HL-60 (cell line): ENCODE measurements at regions not wholly inside any gene's neighbourhood (a gene's known extent, or its start where the extent isn't known, plus 50 kb on each side); places are given as distances from the start of the nearest gene placed in this dataset.

Experiments used
- POLR2AphosphoS5 ChIP-seq: IDR thresholded peaks from 2 replicates; pipeline ENCODE4 v1.6.1; 2012; ENCODE audit warnings: low read depth
- SPI1 ChIP-seq: IDR thresholded peaks from 2 replicates; pipeline ENCODE4 v1.6.1; 2012; ENCODE audit warnings: low read depth, mild to moderate bottlenecking, borderline replicate concordance
- TF ChIP-seq, protein P1 (sequence below): IDR thresholded peaks from 2 replicates; pipeline ENCODE4 v1.6.1; 2012; ENCODE audit warnings: low read depth; ENCODE audit not compliant: insufficient replicate concordance
- TF ChIP-seq, protein P2 (sequence below): IDR thresholded peaks from one replicate; pipeline ENCODE4 v1.5.1; 2011; ENCODE audit warnings: low read length, control low read depth, inconsistent platforms; ENCODE audit not compliant: insufficient read depth

DNA sequence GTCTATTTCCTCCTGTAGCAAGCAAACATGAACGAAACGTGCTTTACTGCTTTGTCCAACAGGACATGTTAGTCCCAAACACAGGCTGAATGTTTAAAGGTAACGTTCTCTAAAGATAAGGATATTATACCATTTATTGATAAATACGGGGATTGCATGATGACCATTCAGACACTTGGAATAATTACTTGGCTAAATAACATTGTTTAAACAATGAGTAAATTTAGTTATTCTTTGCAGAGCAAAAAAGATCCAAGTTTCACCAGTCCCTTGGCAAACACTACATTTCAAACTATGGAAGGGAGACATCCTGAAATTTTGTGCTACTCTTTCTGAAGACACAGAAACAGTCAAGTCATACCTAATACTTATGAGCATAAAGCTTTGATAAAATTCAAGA, 88.0 kb downstream of the ZNF280B start:
- TF ChIP-seq, protein P1, sequence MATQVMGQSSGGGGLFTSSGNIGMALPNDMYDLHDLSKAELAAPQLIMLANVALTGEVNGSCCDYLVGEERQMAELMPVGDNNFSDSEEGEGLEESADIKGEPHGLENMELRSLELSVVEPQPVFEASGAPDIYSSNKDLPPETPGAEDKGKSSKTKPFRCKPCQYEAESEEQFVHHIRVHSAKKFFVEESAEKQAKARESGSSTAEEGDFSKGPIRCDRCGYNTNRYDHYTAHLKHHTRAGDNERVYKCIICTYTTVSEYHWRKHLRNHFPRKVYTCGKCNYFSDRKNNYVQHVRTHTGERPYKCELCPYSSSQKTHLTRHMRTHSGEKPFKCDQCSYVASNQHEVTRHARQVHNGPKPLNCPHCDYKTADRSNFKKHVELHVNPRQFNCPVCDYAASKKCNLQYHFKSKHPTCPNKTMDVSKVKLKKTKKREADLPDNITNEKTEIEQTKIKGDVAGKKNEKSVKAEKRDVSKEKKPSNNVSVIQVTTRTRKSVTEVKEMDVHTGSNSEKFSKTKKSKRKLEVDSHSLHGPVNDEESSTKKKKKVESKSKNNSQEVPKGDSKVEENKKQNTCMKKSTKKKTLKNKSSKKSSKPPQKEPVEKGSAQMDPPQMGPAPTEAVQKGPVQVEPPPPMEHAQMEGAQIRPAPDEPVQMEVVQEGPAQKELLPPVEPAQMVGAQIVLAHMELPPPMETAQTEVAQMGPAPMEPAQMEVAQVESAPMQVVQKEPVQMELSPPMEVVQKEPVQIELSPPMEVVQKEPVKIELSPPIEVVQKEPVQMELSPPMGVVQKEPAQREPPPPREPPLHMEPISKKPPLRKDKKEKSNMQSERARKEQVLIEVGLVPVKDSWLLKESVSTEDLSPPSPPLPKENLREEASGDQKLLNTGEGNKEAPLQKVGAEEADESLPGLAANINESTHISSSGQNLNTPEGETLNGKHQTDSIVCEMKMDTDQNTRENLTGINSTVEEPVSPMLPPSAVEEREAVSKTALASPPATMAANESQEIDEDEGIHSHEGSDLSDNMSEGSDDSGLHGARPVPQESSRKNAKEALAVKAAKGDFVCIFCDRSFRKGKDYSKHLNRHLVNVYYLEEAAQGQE, result no peak
- TF ChIP-seq, protein P2, sequence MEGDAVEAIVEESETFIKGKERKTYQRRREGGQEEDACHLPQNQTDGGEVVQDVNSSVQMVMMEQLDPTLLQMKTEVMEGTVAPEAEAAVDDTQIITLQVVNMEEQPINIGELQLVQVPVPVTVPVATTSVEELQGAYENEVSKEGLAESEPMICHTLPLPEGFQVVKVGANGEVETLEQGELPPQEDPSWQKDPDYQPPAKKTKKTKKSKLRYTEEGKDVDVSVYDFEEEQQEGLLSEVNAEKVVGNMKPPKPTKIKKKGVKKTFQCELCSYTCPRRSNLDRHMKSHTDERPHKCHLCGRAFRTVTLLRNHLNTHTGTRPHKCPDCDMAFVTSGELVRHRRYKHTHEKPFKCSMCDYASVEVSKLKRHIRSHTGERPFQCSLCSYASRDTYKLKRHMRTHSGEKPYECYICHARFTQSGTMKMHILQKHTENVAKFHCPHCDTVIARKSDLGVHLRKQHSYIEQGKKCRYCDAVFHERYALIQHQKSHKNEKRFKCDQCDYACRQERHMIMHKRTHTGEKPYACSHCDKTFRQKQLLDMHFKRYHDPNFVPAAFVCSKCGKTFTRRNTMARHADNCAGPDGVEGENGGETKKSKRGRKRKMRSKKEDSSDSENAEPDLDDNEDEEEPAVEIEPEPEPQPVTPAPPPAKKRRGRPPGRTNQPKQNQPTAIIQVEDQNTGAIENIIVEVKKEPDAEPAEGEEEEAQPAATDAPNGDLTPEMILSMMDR, result no peak
- TF ChIP-seq POLR2AphosphoS5 (no peak), SPI1 (no peak)
